Fibroblast of peridontal ligament (primary cell): ENCODE measurements at regions not wholly inside any gene's neighbourhood (a gene's known extent, or its start where the extent isn't known, plus 50 kb on each side); places are given as distances from the start of the nearest gene placed in this dataset.
"Not testable (repeated sequence)": the region's sequence is repeated elsewhere in the genome, so short reads cannot be mapped to it uniquely, and the experiment has no call there.

Experiments
- DNase-seq: peaks from one replicate; pipeline ENCODE4 v3.0.0-alpha.2; 2010; ENCODE audit errors: extremely low read depth

DNA sequence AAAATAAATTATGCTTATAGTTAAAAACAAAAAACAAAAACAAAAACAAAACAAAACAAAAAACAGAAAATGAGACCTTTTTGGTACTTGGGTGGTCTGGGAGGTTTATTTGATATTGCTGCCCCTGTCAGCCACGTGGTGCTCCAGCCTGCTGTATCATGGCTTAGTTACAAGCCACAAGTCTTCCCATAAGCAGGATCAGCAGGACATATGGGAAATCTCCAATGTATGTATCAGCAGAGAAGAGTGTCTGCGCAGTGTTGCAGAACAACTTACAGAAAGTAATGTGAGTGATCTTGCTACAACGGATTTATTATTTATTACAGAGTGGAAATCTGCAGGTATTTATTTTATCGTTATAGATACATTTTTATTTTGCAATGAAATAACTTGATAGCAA lies 423.0 kb upstream of the TMPRSS15 start:
- no peak for DNase-seq

DNA sequence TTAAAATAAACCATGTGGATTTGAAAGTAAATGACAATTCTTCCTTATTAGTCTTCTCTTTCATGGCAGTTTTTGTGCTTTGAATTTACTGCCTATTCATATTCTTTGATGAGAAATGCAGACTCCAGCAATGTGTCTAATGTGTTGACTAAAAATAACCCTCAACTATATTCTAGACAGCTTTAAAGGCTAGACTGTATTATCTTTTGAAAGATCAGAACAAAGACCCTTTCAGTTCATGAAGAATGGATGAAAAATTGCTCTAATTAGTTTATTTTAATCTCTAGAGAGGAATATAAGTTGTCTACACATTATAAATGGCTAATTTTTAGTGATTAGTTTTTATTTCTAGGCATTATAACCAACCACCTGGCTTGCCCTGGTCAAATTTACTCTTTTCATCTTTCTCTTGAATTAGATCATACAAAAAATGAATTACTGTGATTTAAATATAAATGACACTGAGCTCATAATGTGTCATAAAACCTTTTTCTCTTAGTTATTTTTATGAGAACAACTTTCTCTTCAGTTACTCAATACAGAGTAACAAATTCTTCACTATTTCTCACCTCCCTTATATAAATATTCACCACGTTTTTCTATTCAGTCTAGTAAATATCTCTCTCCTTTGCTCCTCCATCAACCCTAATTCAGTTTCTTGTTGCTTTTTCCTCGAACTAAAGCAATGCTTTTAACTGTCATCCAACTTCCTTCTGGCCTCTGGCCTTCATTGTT lies 428.5 kb upstream of the TMPRSS15 start:
- DNase-seq = no peak

DNA sequence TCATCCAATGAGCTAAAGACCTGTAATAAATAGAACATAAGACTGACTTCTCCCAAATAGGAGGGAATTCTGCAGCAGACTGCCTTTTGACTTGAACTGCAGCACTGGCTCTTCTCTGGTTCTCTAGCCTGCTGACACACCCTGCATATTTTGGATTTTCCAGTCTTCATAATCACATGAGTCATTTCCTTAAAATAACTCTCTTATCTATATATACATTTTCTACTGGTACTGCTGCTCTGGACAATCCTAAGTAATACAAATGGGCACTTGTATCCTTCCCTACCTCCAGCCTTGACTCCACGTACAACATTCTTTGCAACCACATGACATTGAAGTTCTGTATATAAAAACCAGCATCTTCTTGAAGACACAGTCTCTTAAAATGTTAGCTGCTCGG lies 429.4 kb upstream of the TMPRSS15 start:
- DNase-seq = no peak

DNA sequence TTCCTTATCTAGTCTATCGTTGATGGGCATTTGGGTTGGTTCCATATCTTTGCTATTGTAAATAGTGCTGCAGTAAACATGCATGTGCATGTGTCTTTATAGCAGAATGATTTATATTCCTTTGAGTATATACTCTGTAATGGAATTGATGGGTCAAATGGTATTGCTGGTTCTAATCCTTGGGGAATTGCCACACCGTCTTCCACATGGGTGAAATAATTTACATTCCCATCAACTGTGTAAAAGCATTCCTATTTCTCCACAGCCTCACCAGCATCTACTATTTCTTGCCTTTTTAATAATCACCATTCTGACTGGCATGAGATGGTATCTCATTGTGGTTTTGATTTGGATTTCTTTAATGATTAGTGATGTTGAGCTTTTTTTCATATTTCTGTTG lies 430.5 kb upstream of the TMPRSS15 start:
- DNase-seq = not testable (repeated sequence)

DNA sequence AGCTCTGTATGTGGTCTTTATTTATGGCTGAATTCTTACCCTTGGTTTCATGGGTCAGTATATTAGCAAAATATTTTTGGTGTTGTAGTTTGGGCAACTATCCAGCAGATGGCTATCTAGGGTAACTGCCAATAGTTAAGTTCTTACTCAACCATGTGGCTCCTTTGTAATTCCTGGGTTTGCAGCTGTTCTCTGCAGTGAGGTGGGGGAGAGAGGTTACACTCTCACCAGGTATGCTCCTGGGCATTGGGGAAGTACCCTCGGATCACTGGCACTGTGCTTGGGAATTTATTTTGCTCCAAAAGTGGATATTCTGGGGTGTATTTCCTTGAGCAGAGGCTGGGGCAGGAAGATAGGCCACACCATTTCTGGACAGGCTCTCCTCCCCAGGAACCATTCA lies 436.7 kb upstream of the TMPRSS15 start:
- no peak for DNase-seq

DNA sequence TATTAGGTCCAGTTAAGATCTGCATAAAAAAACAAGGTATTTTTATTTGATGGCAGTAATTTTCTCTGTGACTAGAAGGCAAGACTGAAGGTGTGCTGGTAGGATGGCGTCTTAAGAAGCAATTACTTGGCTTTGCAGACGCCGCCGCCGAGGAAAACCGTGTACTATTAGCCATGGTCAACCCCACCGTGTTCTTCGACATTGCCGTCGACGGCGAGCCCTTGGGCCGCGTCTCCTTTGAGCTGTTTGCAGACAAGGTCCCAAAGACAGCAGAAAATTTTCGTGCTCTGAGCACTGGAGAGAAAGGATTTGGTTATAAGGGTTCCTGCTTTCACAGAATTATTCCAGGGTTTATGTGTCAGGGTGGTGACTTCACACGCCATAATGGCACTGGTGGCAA lies 454.0 kb upstream of the TMPRSS15 start:
- DNase-seq = not testable (repeated sequence)

DNA sequence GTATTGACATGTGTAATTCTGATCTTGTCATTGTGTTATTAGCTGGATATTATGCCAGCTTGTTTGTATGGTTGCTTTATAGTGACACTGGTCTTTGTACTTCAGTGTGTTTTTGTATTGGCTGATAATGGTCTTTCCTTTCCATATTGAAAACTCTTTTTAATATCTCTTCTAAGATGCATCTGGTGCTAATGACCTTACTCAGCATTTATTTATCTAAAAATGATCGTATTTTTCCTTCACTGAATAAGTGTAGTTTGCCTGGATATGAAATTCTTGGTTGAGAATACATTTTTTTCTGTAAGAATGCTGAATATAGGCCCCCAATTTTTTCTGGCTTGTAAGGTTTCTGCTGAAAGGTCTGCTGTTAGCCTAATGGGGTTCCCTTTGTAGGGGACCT lies 465.5 kb upstream of the TMPRSS15 start:
- DNase-seq = no peak

DNA sequence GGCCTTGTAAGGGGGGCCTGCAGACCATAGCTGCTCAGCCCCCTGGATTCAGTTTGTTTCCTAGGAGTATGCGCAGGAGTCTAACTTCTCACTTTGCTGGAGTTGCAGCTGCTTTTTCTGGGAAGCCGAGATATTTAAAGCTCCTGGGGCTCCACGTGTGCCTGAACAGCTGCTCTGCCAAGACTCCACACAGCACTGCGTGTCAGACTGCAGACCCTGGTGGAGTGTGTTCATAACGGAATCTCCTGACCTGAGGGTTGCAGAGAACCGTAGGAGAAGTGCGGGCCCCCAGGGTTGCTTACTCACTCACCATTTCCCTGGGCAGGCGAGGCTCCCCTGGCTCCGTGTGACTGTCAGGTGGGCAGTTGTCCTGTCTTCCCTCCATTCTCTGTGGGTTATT lies 474.3 kb upstream of the TMPRSS15 start:
- DNase-seq = no peak

DNA sequence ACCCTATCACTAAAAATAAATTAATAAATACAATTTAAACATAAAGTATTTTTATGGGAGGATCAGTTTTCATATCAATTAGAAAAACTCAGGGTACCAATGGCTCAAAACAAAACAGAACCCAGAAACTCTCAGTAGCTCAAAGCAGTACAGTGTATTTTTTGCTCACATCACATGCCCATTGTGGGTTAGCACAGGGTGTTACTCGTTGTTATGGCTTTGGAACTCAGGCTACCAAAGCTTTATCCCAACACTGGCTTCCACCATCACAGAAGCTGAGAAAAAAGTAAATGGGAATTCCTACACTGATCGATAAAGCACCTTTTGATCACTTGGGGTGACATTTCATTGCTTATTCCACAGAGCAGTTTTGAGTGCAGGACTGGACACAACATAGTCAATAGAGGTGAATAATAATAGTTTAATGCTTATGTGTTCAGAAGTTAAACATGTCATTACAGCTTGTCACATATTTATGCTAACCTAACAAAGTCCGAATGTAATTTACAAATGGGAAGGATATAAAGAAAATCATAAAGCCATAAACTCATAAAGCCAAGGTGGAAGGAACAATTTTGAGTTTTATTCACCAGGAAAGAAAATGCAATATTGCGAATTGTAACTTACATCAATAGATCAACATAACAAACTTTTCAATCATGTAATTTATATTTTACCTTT lies 484.5 kb upstream of the TMPRSS15 start:
- no peak for DNase-seq

DNA sequence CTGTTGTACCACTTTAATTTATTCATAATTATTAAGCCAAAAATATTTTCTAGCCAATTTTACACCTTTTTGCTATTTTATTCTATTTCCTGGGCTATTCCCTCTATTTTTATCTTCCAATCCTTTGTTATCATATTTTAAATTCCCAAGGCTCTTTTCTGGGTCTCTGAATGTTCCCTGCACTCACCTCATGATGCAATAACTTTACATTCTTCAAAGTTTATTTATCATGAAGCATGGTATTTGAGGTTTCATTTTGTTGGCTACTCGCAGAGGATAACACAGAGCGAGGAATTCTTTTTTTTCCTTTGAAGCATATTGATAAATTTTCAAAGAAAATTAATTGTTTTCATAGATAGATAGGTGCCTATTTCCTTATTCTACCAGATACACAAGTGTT lies 489.8 kb upstream of the TMPRSS15 start:
- no peak for DNase-seq

DNA sequence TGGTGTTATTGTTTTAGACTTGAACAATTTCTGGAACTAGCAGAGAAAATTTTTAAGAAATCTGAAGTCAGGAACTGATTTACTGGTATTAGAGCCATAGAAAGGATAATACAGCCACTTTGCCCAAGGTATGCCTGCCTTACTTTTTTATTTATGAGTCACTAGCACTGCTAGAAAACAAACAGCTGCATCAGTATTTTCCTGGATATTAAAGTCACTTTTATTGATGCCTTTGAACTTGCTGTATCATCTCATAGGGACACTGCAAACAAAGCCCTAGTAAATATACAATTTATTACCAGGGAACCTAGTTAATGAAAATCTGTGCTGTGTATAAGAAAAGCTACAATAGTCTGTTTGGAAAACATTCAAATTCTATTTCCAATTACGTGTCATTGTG lies 490.8 kb upstream of the TMPRSS15 start:
- no peak for DNase-seq

DNA sequence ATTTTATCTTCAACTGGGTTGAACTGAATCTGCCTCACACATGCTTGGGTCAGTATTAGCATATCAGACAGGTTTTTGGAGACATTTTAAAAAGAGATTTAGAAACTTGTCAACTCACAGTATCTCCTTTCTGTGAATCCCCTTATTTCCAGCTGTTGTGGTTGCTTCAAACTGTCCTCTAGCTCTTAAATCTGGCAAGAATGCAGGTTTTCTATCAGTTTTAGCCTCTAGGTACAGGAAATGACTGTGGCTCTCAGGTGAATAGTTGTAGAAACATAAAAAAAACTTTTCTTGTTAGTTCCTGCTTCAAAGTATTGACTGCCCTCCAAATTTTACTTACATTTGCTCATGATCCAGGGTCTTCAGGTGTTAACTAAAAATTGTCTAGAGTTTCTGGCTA lies 495.7 kb upstream of the TMPRSS15 start:
- DNase-seq = no peak

DNA sequence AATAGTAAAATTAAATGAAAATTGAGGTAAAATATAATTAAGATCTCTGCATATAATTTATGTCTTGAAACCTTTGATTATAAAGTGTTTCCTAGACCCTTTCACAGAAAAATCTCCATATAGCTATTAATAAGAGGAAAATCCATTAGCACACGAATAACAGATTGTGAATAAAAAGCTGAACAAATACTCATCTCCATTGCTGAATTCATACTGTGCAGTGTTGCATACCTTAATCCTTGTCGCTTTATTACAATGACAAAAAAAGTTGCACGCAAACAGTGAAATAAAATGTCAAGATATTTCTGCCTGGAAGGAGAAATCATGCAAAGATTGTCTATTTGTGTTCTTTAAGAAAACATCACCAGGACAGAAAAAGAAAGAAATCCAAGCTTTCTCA lies 499.1 kb upstream of the TMPRSS15 start:
- no peak for DNase-seq

DNA sequence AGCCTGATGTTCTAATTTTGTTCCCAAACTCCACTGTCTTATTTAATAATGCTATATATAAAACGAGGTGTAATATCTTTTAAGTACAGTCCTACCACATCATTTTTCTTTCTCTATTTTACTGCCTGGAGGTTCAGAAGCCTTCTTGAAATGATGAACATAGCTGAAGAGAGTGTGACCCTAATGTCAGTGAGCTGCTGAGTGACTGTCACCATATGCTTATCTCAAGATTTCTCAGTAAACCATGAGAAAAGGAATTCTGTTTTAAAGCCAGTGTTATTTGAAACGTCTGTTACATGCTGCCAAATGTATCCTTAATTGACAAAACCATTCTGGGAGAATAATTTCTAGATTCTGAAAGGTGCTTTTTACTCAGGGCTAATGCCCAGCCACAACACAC lies 503.5 kb upstream of the TMPRSS15 start:
- DNase-seq = no peak

DNA sequence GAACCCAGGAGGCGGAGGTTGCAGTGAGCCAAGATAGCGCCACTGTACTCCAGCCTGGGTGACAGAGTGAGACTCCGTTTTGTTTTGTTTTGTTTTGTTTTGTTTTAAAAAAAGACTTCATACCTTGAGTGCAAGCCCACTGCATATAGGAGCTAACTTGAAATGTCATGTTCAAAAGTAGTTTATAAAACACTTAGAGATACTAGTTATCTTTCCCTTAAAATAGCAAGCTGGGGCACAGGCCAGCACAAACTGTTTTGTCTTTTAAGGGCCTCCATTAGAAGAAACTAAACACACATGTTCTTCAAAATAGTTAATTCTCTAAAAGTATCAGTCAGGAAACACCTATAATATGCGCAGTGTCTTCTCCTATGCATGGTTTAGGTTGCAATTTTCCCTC lies 505.1 kb upstream of the TMPRSS15 start:
- no peak for DNase-seq

DNA sequence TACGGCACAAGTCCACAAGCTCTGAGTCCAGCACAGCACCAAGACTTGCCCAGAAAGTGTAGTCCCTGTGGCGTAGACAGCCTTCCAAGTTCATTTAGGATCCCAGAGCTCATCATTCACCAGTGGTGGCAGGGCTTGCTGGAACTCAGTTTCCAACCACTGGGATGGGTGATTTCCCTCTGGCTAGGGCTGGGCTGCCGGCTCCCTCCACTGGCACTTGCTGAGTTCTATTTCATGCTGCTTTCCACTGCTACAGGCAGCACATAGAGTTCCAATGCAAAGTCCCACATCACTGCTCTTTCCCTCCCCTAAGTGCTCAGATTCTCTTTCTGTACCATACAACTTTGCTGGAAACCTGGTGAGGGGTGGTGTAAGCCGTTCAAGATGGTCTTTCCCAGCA lies 510.3 kb upstream of the TMPRSS15 start:
- DNase-seq = no peak

DNA sequence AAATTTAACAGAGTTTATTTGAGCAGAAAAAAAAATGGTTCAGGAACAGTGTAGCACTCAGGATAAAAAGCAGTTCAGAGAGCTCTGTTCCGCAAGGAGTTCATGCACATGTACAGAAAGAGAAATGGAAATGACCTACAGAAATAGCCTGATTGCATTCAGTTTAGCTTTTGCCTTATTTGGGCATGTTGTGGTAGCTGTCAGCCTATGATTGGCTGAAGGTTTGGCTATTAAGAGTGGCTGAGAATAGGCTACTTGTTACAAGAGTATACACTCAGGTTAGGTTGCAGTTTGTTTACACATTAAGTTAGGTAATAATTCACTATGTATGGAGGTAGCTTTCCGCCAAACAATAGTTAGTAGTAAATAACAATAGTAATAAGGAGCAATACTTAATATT lies 511.0 kb upstream of the TMPRSS15 start:
- DNase-seq = no peak

DNA sequence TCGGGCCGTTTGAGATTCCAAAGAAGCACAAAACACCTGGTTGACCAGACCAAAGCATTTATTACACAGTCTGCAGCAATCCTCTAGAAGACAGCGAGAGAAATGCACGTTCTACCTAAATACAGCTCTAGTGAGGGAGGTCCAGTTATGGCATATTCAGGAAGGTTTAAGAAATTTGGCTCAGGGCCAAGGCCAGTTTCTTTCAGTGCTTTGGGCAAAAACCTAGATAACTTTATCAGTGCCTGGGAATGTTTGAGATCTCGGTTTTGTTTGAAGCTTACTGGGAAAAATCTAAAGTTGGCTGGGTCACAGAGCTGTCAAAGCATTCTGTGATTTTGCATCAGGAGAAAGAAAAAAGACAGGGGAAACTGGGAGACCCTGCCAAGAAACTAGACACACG lies 514.0 kb upstream of the TMPRSS15 start:
- no peak for DNase-seq

DNA sequence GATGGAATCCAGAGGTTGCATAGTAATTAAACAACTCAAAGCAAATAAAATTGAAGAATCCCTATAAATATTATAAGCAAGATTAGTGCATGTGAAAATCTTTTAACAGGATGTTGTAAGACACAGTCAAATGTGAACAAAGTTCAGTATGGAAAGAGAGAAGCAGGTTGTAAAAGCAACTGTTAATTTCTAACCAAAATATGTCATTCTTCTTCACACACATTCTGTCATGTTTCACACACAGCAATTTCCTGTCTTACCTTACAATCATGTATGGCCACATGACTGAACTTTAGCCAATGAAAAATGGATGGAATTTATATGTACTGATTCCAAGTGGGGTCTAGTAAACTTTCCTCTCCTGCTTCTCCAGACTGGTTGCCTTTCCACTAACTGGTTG lies 527.7 kb upstream of the TMPRSS15 start:
- DNase-seq = no peak

DNA sequence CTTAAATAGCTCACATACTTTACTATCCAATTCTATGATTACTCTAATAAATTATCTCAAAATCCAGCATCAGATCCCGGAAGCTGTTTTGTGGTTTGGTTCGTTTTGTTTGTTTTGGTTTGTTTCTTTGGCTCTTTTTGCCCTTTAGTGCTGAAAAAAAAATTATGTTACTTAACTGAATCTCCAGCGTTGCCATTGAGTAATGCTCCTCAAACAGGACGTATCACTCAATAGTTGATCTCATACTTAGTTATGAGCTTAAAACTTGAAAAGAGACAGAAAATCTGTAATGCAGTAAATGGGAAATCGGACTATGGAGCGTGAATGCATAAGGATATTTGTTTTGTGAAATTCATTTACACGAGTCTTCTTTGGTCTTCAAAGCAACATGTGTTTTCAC lies 533.8 kb upstream of the TMPRSS15 start:
- DNase-seq = no peak

DNA sequence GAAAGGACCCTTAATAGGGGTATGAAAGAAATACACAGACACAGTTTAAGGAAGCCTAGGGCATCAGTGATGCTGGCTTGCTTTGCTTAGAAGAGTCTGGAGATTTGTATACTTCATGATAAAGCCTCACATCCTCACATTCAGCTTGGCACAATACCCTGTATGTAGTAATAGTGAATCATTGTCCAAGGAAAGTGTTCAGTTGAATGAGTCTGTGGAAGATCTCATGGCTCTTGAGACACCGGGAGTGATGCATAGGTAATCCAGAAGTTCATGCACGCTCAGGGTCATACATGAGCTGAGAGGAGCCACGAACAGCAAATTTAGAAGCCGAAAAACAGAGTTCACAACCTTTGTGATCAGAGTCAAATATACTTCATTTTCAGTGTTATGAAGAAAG lies 537.2 kb upstream of the TMPRSS15 start:
- DNase-seq = no peak

DNA sequence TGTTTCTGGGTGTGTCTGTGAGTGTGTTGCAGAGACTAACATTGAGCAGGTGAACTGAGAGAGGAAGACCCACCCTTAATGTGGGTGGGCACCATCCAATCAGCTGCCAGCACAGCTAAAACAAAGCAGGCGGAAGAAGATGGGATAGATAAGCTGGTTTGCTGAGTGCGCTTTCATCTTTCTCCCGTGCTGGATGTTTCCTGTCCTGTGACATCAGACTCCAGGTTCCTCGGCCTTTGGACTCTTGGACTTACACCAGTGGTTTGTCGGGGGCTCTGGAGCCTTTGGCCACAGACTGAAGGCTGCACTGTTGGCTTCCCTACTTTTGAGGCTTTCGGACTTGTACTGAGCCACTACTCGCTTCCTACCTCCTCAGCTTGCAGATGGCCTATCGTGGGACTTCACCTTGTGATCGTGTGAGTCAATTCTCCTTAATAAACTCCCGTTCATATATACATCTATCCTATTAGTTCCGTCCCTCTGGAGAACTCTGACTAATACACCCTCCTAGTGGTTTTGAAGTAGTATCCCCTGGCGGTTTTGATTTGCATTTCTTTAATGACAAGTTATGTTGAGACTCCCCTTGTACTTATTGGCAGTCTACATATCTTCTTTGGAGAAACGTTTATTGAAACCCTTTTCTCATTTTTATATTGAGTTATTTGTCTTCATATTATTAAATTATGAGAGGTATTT lies 546.6 kb upstream of the TMPRSS15 start:
- no peak for DNase-seq
